Spleen (tissue), 11 donors: ENCODE measurements at regions not wholly inside any gene's neighbourhood (a gene's known extent, or its start where the extent isn't known, plus 50 kb on each side); places are given as distances from the start of the nearest gene placed in this dataset.
"Not testable (repeated sequence)": the region's sequence is repeated elsewhere in the genome, so short reads cannot be mapped to it uniquely, and the experiment has no call there.

Experiments used
- DNase-seq: peaks from one replicate; pipeline ENCODE4 v3.0.0-alpha.2; 2020
- H3K27ac ChIP-seq, 8 donors: fragments of 200-600 bp; sonication (generic) in 7 of 8; 1 replicate in 4 of 8; 2 replicates in 4 of 8; pipeline versions ENCODE4 v1.5.0 to v1.8.0; 2016 to 2021; ENCODE audit warnings: inconsistent platforms in 4 of 8, mild to moderate bottlenecking in 4 of 8, moderate library complexity in 1 of 8
- H3K27me3 ChIP-seq, 7 donors: fragments of 200-600 bp; sonication (generic) in 6 of 7; replicated peaks in 1 of 7; 1 replicate in 4 of 7; 2 replicates in 3 of 7; pipeline versions ENCODE4 v1.5.0 to v1.8.0; 2016 to 2021; ENCODE audit warnings: inconsistent platforms in 3 of 7, mild to moderate bottlenecking in 1 of 7
- H3K36me3 ChIP-seq, 6 donors: fragments of 200-600 bp; sonication (generic) in 5 of 6; 1 replicate in 4 of 6; 2 replicates in 2 of 6; pipeline versions ENCODE4 v1.5.0 to v1.8.0; 2016 to 2021; ENCODE audit warnings: inconsistent platforms in 2 of 6
- H3K4me1 ChIP-seq, 6 donors: fragments of 200-600 bp; sonication (generic) in 5 of 6; 1 replicate in 3 of 6; 2 replicates in 3 of 6; pipeline versions ENCODE4 v1.5.0 to v1.8.0; 2016 to 2021; ENCODE audit warnings: inconsistent platforms in 3 of 6
- H3K4me3 ChIP-seq, 8 donors: fragments of 200-600 bp; sonication (generic) in 7 of 8; 1 replicate in 4 of 8; 2 replicates in 4 of 8; pipeline versions ENCODE4 v1.5.0 to v1.8.0; 2016 to 2021; ENCODE audit warnings: inconsistent platforms in 4 of 8, mild to moderate bottlenecking in 4 of 8, moderate library complexity in 2 of 8
- H3K9me3 ChIP-seq, 8 donors: fragments of 200-600 bp; sonication (generic) in 7 of 8; 1 replicate in 4 of 8; 2 replicates in 4 of 8; pipeline versions ENCODE4 v1.5.0 to v1.8.0; 2016 to 2021; ENCODE audit warnings: inconsistent platforms in 4 of 8
- CTCF ChIP-seq, 11 experiments: fragments of 200-600 bp in 7 of 11; fragments of 450-650 bp in 4 of 11; sonication (generic) in 4 of 11; IDR thresholded peaks in 8 of 11; conservative IDR thresholded peaks in 3 of 11; 1 replicate in 7 of 11; 2 replicates in 4 of 11; pipeline versions ENCODE4 v1.4.0 to v1.8.0; 2016 to 2021; ENCODE audit warnings: antibody characterized with exemption in 11 of 11, inconsistent platforms in 4 of 11, mild to moderate bottlenecking in 1 of 11
- POLR2A ChIP-seq, 3 donors: fragments of 450-650 bp; IDR thresholded peaks; one replicate each; pipeline ENCODE4 v1.5.1; 2017; ENCODE audit warnings: antibody characterized with exemption in 3 of 3, mild to moderate bottlenecking in 1 of 3
- POLR2AphosphoS5 ChIP-seq, 3 donors: sonication (generic); formaldehyde crosslinking; IDR thresholded peaks; one replicate each; pipeline ENCODE4 v1.5.1; 2017; ENCODE audit warnings: antibody characterized with exemption in 3 of 3
- WGBS, 5 donors: extraction: QIAGEN DNeasy Blood & Tissue Kit in 3 of 5; methylation state at CpG; one replicate each; pipeline versions ENCODE4 v1.1.5 to v1.1.7; 2013 to 2018; 5-methylcytosine and 5-hydroxymethylcytosine counted together
- intact Hi-C: fragments of 100-400 bp; cut with DNase I; formaldehyde crosslinking; loops from one replicate; pipeline ENCODE4 v1.15.0; 2023; ENCODE audit warnings: low total_unique reads
- donor health status: healthy with polysubstance abuse.
- donor health status: DM: no; HTN: no; CAD: no; lungs with moderate emphysema.
- donor health status: DM: no; HTN: no; CAD: no.
- donor health status: Bipolar disorder and iron deficiency.
- donor health status: healthy.
- donor health status: DM: no; HTN: no; CAD: no.
- donor health status: DM: yes; HTN: yes; CAD: no.

- TF ChIP-seq POLR2AphosphoS5 (IDR thresholded peaks at IDR 0.05) (no peak), POLR2A (IDR thresholded peaks at IDR 0.05) (no peak), CTCF (IDR thresholded peaks at IDR 0.05 in 8 of 11, conservative IDR thresholded peaks at IDR 0.05 in 3 of 11) (no peak)
- Histone ChIP-seq H3K27me3 (no peaks in the 10 kb centered on the region), H3K27ac (no peak overlapping the region), H3K9me3 (no peaks in the 10 kb centered on the region), H3K4me3 (no peak overlapping the region), H3K36me3 (no peaks in the 10 kb centered on the region), H3K4me1 (no peaks in the 10 kb centered on the region)
- intact Hi-C loops, result no loop called here
- DNase-seq, result no peak
- WGBS, 5 donors, result 81 to 85% (median 82%) methylated on average over 5 of the region's 5 CpGs
These were observed 274.1 kb upstream of the CHRM3 start for GRCh38 chr1:239112101-239112935.

- TF ChIP-seq CTCF (IDR thresholded peaks at IDR 0.05 in 8 of 11, conservative IDR thresholded peaks at IDR 0.05 in 3 of 11), result no peak
- WGBS, 5 donors, result 76 to 92% (median 90%) methylated on average over 7 of the region's 7 CpGs
- no peaks in the 10 kb centered on the region for H3K36me3 ChIP-seq
- no peaks in the 10 kb centered on the region for H3K4me1 ChIP-seq
- no peaks in the 10 kb centered on the region for H3K27me3 ChIP-seq
- H3K27ac ChIP-seq, result no peak overlapping the region
- intact Hi-C loops, result no loop called here
- no peak for DNase-seq
- no peaks in the 10 kb centered on the region for H3K9me3 ChIP-seq
- no peak overlapping the region for H3K4me3 ChIP-seq
These were observed 278.7 kb upstream of the CHRM3 start for GRCh38 chr1:239107676-239108075.

- H3K9me3 ChIP-seq, H3K4me1 ChIP-seq, H3K36me3 ChIP-seq, H3K27ac ChIP-seq, H3K4me3 ChIP-seq, DNase-seq, intact Hi-C loops, H3K27me3 ChIP-seq: not testable (repeated sequence)
- WGBS, 5 donors, result 78 to 91% (median 79%) methylated on average over 6 to 7 of the region's 7 CpGs
These were observed 279.7 kb upstream of the CHRM3 start for GRCh38 chr1:239106689-239107088.

GRCh38 chr1:239098400-239099037 lies 287.8 kb upstream of the CHRM3 start:
- 57 to 86% (median 70%) methylated on average over 7 of the region's 7 CpGs for WGBS, 5 donors
- H3K4me1 ChIP-seq, result no peaks in the 10 kb centered on the region
- no peaks in the 10 kb centered on the region for H3K9me3 ChIP-seq
- H3K27ac ChIP-seq, result no peak overlapping the region
- no peak for DNase-seq
- TF ChIP-seq POLR2AphosphoS5 (IDR thresholded peaks at IDR 0.05), result no peak
- H3K27me3 ChIP-seq, result no peaks in the 10 kb centered on the region
- intact Hi-C loops, result no loop called here
- H3K4me3 ChIP-seq, result no peak overlapping the region
- no peaks in the 10 kb centered on the region for H3K36me3 ChIP-seq

- WGBS, 5 donors, result 61 to 75% (median 74%) methylated on average over 3 of the region's 3 CpGs
- H3K27me3 ChIP-seq, result no peaks in the 10 kb centered on the region
- H3K4me3 ChIP-seq, result no peak overlapping the region
- H3K4me1 ChIP-seq, result no peaks in the 10 kb centered on the region
- TF ChIP-seq POLR2A (IDR thresholded peaks at IDR 0.05) (no peak), POLR2AphosphoS5 (IDR thresholded peaks at IDR 0.05) (no peak), CTCF (IDR thresholded peaks at IDR 0.05 in 8 of 11, conservative IDR thresholded peaks at IDR 0.05 in 3 of 11) (no peak)
- H3K36me3 ChIP-seq, result no peaks in the 10 kb centered on the region
- no peak overlapping the region for H3K27ac ChIP-seq
- H3K9me3 ChIP-seq, result no peaks in the 10 kb centered on the region
- DNase-seq, result no peak
- intact Hi-C loops, result no loop called here
These were observed 294.8 kb upstream of the CHRM3 start for GRCh38 chr1:239091537-239091936.
